IMR-90 (cell line): ENCODE measurements at regions not wholly inside any gene's neighbourhood (a gene's known extent, or its start where the extent isn't known, plus 50 kb on each side); places are given as distances from the start of the nearest gene placed in this dataset.
A peak's percentile ranks its signal among the peaks of the same experiment; 100 is the strongest.

ENCODE experiments used
- ATAC-seq: fragments of 200-7000 bp; cut with Tn5 transposase; 2 replicates; pipeline ENCODE4 v1.9.1; 2020; ENCODE audit warnings: low read depth, mild to moderate bottlenecking, moderate library complexity
- BruUV-seq: library from RNA; stranded (reverse); fragments of 400-500 nt; replicated peaks from 2 replicates; lab custom pipeline; 2021; lab: Mats Ljungman, UMichigan
- CTCF ChIA-PET: fragments of 300-600 bp; formaldehyde crosslinking; extraction: SDS; loops from one replicate; lab custom pipeline; 2021; ENCODE audit warnings: antibody characterized with exemption; lab: Yijun Ruan, JAX
- POLR2A ChIA-PET: fragments of 300-600 bp; sonication (Branson Sonifier 250); formaldehyde crosslinking; loops from one replicate; lab custom pipeline; 2022; ENCODE audit warnings: antibody characterized with exemption; ENCODE audit not compliant: unreplicated experiment; lab: Charles Lee
- DNase-seq: peaks from one replicate; pipeline ENCODE4 v3.0.0; 2013
- H2AFZ ChIP-seq: replicated peaks from 2 replicates; pipeline ENCODE3; 2013; ENCODE audit warnings: low read length, mild to moderate bottlenecking; ENCODE audit not compliant: poor library complexity
- H2AK5ac ChIP-seq: 2 replicates; pipeline ENCODE4 v1.6.1; 2013; ENCODE audit warnings: low read depth, low read length, inconsistent platforms
- H2AK9ac ChIP-seq: replicated peaks from 2 replicates; pipeline ENCODE3; 2013; ENCODE audit warnings: mild to moderate bottlenecking, low read depth, low read length, moderate library complexity; ENCODE audit not compliant: poor library complexity
- H2BK120ac ChIP-seq: 2 replicates; pipeline ENCODE4 v1.6.1; 2013; ENCODE audit warnings: low read depth, low read length, inconsistent platforms
- H2BK15ac ChIP-seq: 3 replicates; pipeline ENCODE4 v1.6.1; 2013; ENCODE audit warnings: low read depth, low read length, inconsistent platforms
- H2BK20ac ChIP-seq: 2 replicates; pipeline ENCODE4 v1.6.1; 2013; ENCODE audit warnings: low read depth, mild to moderate bottlenecking, inconsistent platforms, low read length, moderate library complexity
- H2BK5ac ChIP-seq: 2 replicates; pipeline ENCODE4 v1.6.1; 2013; ENCODE audit warnings: mild to moderate bottlenecking, low read depth, low read length, inconsistent platforms; ENCODE audit not compliant: poor library complexity, severe bottlenecking
- H3K14ac ChIP-seq: replicated peaks from 2 replicates; pipeline ENCODE4 v1.6.1; 2013; ENCODE audit warnings: low read depth, low read length, inconsistent platforms
- H3K18ac ChIP-seq: 2 replicates; pipeline ENCODE4 v1.6.1; 2013; ENCODE audit warnings: low read depth, low read length, control low read depth
- H3K23ac ChIP-seq: 2 replicates; pipeline ENCODE4 v1.6.1; 2013; ENCODE audit warnings: low read depth, low read length, inconsistent platforms
- H3K27ac ChIP-seq: 2 replicates; pipeline ENCODE4 v1.5.1; 2013; ENCODE audit warnings: mild to moderate bottlenecking, control low read depth, low read length; ENCODE audit not compliant: insufficient read depth
- H3K27me3 ChIP-seq: 2 replicates; pipeline ENCODE4 v1.6.1; 2013; ENCODE audit warnings: low read length; ENCODE audit not compliant: control insufficient read depth, insufficient read depth
- H3K36me3 ChIP-seq: 2 replicates; pipeline ENCODE4 v1.6.1; 2013; ENCODE audit warnings: low read length, mixed read lengths; ENCODE audit not compliant: control insufficient read depth, insufficient read depth
- H3K4ac ChIP-seq: 2 replicates; pipeline ENCODE4 v1.6.1; 2013; ENCODE audit warnings: low read depth, low read length, inconsistent platforms
- H3K4me1 ChIP-seq: 2 replicates; pipeline ENCODE4 v1.6.1; 2013; ENCODE audit warnings: low read length, mixed read lengths; ENCODE audit not compliant: control insufficient read depth, insufficient read depth
- H3K4me2 ChIP-seq: 2 replicates; pipeline ENCODE4 v1.6.1; 2013; ENCODE audit warnings: low read depth, mild to moderate bottlenecking, control low read depth, low read length, moderate library complexity
- H3K4me3 ChIP-seq: 2 replicates; pipeline ENCODE4 v1.5.1; 2013; ENCODE audit warnings: low read depth, mild to moderate bottlenecking, control low read depth, low read length, moderate library complexity; ENCODE audit not compliant: insufficient read depth
- H3K56ac ChIP-seq: 2 replicates; pipeline ENCODE4 v1.6.1; 2013; ENCODE audit warnings: low read length, inconsistent platforms; ENCODE audit not compliant: insufficient read depth; ENCODE audit errors: extremely low read depth
- H3K79me1 ChIP-seq, 2 experiments: 2 replicates each; pipeline ENCODE4 v1.6.1; 2013; ENCODE audit warnings: low read length in 2 of 2, inconsistent platforms in 1 of 2, low read depth in 1 of 2
- H3K9ac ChIP-seq: 2 replicates; pipeline ENCODE4 v1.6.1; 2013; ENCODE audit warnings: low read depth, low read length, control low read depth
- H3K9me1 ChIP-seq: 2 replicates; pipeline ENCODE4 v1.6.1; 2013; ENCODE audit warnings: low read length, inconsistent platforms; ENCODE audit not compliant: insufficient read depth
- H3K9me3 ChIP-seq: 2 replicates; pipeline ENCODE4 v1.6.1; 2013; ENCODE audit warnings: low read length; ENCODE audit not compliant: control insufficient read depth, insufficient read depth
- H4K20me1 ChIP-seq: 2 replicates; pipeline ENCODE4 v1.6.1; 2013; ENCODE audit warnings: low read length, inconsistent platforms; ENCODE audit not compliant: insufficient read depth
- H4K5ac ChIP-seq: 2 replicates; pipeline ENCODE4 v1.6.1; 2013; ENCODE audit warnings: mild to moderate bottlenecking, low read depth, low read length, control low read depth
- H4K8ac ChIP-seq, 2 experiments: 2 replicates each; pipeline ENCODE4 v1.6.1; 2013; ENCODE audit warnings: low read depth in 2 of 2, low read length in 2 of 2, control low read depth in 1 of 2, inconsistent platforms in 1 of 2
- H4K91ac ChIP-seq: 2 replicates; pipeline ENCODE4 v1.6.1; 2013; ENCODE audit warnings: low read depth, low read length, inconsistent platforms; ENCODE audit not compliant: insufficient read depth
- BHLHE40 ChIP-seq: fragments of 150-350 bp; IDR thresholded peaks from 2 replicates; pipeline ENCODE4 v1.6.1; 2016; ENCODE audit warnings: mild to moderate bottlenecking, low read depth, low read length
- CEBPB ChIP-seq: IDR thresholded peaks from 2 replicates; pipeline ENCODE4 v1.6.1; 2012; ENCODE audit warnings: low read depth, low read length, improper control_type of control experiment
- CHD1 ChIP-seq: IDR thresholded peaks from 2 replicates; pipeline ENCODE4 v1.6.1; 2012; ENCODE audit warnings: low read depth, low read length, improper control_type of control experiment
- CTCF ChIP-seq: conservative IDR thresholded peaks from 2 replicates; pipeline ENCODE4 v1.5.1; 2012; ENCODE audit warnings: mild to moderate bottlenecking, low read depth, low read length, improper control_type of control experiment
- ELK1 ChIP-seq: fragments of 150-350 bp; IDR thresholded peaks from 2 replicates; pipeline ENCODE4 v1.6.1; 2016; ENCODE audit warnings: low read depth, mild to moderate bottlenecking, low read length, moderate library complexity, borderline replicate concordance
- MAFK ChIP-seq: IDR thresholded peaks from 2 replicates; pipeline ENCODE4 v1.6.1; 2012; ENCODE audit warnings: low read depth, low read length, improper control_type of control experiment
- MAZ ChIP-seq: IDR thresholded peaks from 2 replicates; pipeline ENCODE4 v1.6.1; 2012; ENCODE audit warnings: low read depth, mild to moderate bottlenecking, low read length, improper control_type of control experiment, moderate library complexity, borderline replicate concordance
- MXI1 ChIP-seq: IDR thresholded peaks from 2 replicates; pipeline ENCODE4 v1.6.1; 2012; ENCODE audit warnings: low read depth, mild to moderate bottlenecking, low read length, moderate library complexity, borderline replicate concordance
- POLR2A ChIP-seq: IDR thresholded peaks from 2 replicates; pipeline ENCODE4 v1.6.1; 2012; ENCODE audit warnings: mild to moderate bottlenecking, low read depth, low read length
- RCOR1 ChIP-seq: IDR thresholded peaks from 2 replicates; pipeline ENCODE4 v1.6.1; 2012; ENCODE audit warnings: mild to moderate bottlenecking, low read length, improper control_type of control experiment; ENCODE audit not compliant: insufficient replicate concordance
- RFX5 ChIP-seq: IDR thresholded peaks from 2 replicates; pipeline ENCODE4 v1.8.0; 2012; ENCODE audit warnings: low read depth, mild to moderate bottlenecking, low read length, moderate library complexity
- SMC3 ChIP-seq: fragments of 150-350 bp; IDR thresholded peaks from 2 replicates; pipeline ENCODE4 v1.6.1; 2016; ENCODE audit warnings: low read depth, mild to moderate bottlenecking, antibody characterized with exemption, low read length, moderate library complexity
- USF2 ChIP-seq: fragments of 150-350 bp; IDR thresholded peaks from 2 replicates; pipeline ENCODE4 v1.6.1; 2017; ENCODE audit warnings: mild to moderate bottlenecking, antibody characterized with exemption, low read length, low read depth
- WGBS, 2 experiments: methylation state at CpG; one replicate each; pipeline versions ENCODE4 v1.1.5 to v1.1.7; 2013; ENCODE audit warnings: missing lambda C conversion rate in 2 of 2; ENCODE audit not compliant: insufficient read length in 1 of 2; ENCODE audit errors: extremely low coverage in 2 of 2; 5-methylcytosine and 5-hydroxymethylcytosine counted together
- dilution Hi-C: fragments of 300-500 bp; cut with HindIII; formaldehyde crosslinking; loops from one replicate; pipeline ENCODE4 v1.14.3; 2018; ENCODE audit warnings: low sequenced_read_pairs; ENCODE audit not compliant: unreplicated experiment
- in situ Hi-C: fragments of 300-500 bp; cut with MboI; formaldehyde crosslinking; loops from 3 replicates; pipeline ENCODE4 v1.14.3; 2019; ENCODE audit warnings: low sequenced_read_pairs, inconsistent platforms, mixed read lengths
- intact Hi-C: fragments of 100-400 bp; cut with micrococcal nuclease; formaldehyde crosslinking; loops from 2 replicates; pipeline ENCODE4 v1.10.0; 2022

- TF ChIP-seq SMC3 (no peak; the same call in 1 of the 2 replicates), MAFK (no peak; the same call in 1 of the 2 replicates)
Measured at GRCh38 chr1:201696217-201696761, 132.7 kb upstream of the IPO9 start (continued).

- Histone ChIP-seq H3K79me1 (peaks cover 48 to 74% of the 10 kb centered on the region in 2 experiments), H2AK9ac (no peak overlapping the region), H2BK5ac (peak overlapping the region; percentile 43), H3K23ac (peak overlapping the region; percentile 6; the same call in 1 of the 2 replicates), H3K4ac (peak overlapping the region; percentile 61), H2AK5ac (peak overlapping the region; percentile 45), H4K91ac (peak overlapping the region; percentile 79), H3K4me1 (peaks cover 36% of the 10 kb centered on the region), H4K20me1 (peaks cover 68% of the 10 kb centered on the region), H2BK120ac (peak overlapping the region; percentile 61), H3K27ac (peak overlapping the region; percentile 10; the same call in 1 of the 2 replicates), H3K14ac (peak overlapping the region; percentile 62), H3K27me3 (no peaks in the 10 kb centered on the region), H4K8ac (peak overlapping the region; percentile 8 to 52; a peak in 1 of 4 replicates), H3K18ac (no peak overlapping the region), H3K4me2 (no peak overlapping the region), H3K9me1 (peaks cover 56% of the 10 kb centered on the region), H2AFZ (no peak overlapping the region), H4K5ac (no peak overlapping the region), H3K56ac (no peak overlapping the region), H2BK20ac (peak overlapping the region; percentile 49), H3K4me3 (no peak overlapping the region), H3K36me3 (no peaks in the 10 kb centered on the region; the same call in 1 of the 2 replicates), H3K9ac (no peak overlapping the region), H2BK15ac (peak overlapping the region; percentile 38; the same call in 1 of the 3 replicates), H3K9me3 (no peaks in the 10 kb centered on the region)
- in situ Hi-C loops, result no loop called here
- no peak for DNase-seq
- ATAC-seq, result no peak
- ChIA-PET POLR2A (no interaction called here), CTCF (interaction anchor here (1.2 to 1.5 kb wide), 2 partner anchors 66 to 98 kb away, joined by 3 read pairs; no protein-coding TSS in a partner anchor)
- BruUV-seq, result no TSS peak
- dilution Hi-C loops, result no loop called here
- WGBS, 2 experiments, result 100% methylated on average over 1 of the region's 4 CpGs; no CpG with 5 or more reads in 1 of the 2 experiments
- intact Hi-C loops, result loop anchor here (2.0 kb wide), 1 partner anchor 46 kb away; no protein-coding TSS in a partner anchor
- no peak for TF ChIP-seq POLR2A
- TF ChIP-seq USF2, result no peak
- no peak for TF ChIP-seq MAZ
- TF ChIP-seq RCOR1, result no peak
- no peak for TF ChIP-seq MXI1
- TF ChIP-seq CTCF, result no peak
- TF ChIP-seq RFX5, result no peak
- no peak for TF ChIP-seq SMC3
- TF ChIP-seq ELK1, result no peak
- TF ChIP-seq CEBPB, result no peak
- TF ChIP-seq CHD1, result no peak
- no peak for TF ChIP-seq BHLHE40
Measured at GRCh38 chr1:201697174-201697573, 131.8 kb upstream of the IPO9 start.
